ENCODE measurements at regions not wholly inside any gene's neighbourhood (a gene's known extent, or its start where the extent isn't known, plus 50 kb on each side); places are given as distances from the start of the nearest gene placed in this dataset.

- no peak overlapping the region for H3K4me3 ChIP-seq (ENCODE audit: low read depth, low read length)
- TF ChIP-seq CTCF (IDR thresholded peaks at IDR 0.05; ENCODE audit: borderline replicate concordance, insufficient read depth, low read depth, low read length) = no peak
These were observed 640.7 kb downstream of the BCOR start for GRCh38 chrX:39456894-39457604.

DNA sequence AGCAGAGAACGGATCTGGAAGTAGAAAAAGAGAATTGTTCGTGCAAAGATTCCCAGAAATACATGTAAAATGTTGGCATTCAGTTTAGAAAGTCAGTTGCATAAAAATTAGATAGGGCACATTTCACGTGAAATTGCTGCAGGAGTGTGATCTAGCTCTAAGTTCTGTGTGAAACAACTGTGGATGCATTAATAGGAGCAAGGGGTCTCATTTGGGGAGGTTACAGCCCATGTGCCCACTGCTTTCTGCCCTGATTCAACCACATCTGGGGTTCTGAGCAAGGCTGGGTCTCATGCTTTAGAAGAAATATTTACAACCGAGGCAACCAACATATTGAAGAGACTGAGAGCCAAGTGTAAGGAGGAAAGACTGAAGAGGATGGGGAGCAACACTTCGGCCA, 639.0 kb downstream of the BCOR start:
- no peak overlapping the region for H3K4me3 ChIP-seq (ENCODE audit: low read depth, low read length)
- TF ChIP-seq CTCF (IDR thresholded peaks at IDR 0.05; ENCODE audit: borderline replicate concordance, insufficient read depth, low read depth, low read length) = no peak

DNA sequence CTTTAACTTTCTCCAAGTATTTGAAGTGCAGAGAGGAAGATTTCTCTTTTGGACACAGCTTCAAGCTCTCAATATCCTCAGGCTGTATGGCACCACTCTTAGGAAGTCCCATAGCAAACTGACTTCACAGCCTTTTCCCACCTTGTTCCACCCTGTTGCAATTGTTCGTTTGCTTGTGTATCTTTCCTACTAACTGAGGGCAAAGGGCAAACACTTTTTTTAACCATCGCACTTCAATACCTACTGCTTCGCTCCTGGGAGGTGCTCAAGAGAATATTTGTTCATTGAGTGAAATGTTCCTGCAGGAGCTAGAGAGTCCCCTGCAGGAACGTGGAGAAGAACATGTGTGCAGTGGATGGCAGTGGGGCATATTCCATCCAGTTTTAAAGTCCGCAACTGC, 638.6 kb downstream of the BCOR start:
- H3K4me3 ChIP-seq (ENCODE audit: low read depth, low read length) = no peak overlapping the region
- TF ChIP-seq CTCF (IDR thresholded peaks at IDR 0.05; ENCODE audit: borderline replicate concordance, insufficient read depth, low read depth, low read length) = no peak

DNA sequence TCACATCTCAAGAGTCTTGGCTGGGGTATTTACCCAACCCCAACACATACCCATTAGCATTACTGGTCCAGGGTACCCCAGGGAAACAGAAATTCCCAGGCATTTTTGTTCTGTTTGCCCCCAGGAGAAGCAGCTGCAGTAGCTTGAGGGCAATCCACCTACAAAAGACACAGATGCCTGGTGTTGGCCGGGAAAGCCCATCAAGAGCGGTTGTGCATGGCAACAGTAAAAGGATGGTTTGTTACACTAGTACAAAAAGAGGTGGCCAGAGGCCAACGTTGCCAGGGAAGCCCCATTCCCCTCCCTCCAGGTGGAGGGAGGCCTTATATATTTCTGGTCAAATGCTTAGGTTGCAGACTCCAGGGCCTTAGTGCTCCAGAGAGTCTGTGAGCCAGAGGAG, 637.8 kb downstream of the BCOR start:
- H3K4me3 ChIP-seq (ENCODE audit: low read depth, low read length) = no peak overlapping the region
- no peak for TF ChIP-seq CTCF (IDR thresholded peaks at IDR 0.05; ENCODE audit: borderline replicate concordance, insufficient read depth, low read depth, low read length)

DNA sequence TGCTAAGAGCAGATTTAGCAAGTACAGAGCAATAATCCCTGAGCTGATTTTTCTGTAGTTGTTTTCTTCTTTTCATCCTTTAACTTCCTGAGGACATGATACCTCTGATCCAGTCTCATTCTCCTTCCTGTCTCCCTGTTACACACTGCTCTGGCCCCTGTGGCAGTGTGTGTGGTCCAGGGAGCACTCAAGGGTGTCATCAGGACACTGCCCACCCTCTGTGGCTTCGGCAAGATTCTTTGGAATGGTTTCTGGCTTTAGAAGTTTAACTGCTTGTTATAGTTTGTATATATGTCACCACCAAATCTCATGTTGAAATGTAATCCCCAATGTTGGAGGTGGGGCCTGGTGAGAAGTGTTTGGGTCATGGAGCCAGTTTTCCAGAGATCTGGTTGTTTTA, 637.3 kb downstream of the BCOR start:
- no peak overlapping the region for H3K4me3 ChIP-seq (ENCODE audit: low read depth, low read length)
- TF ChIP-seq CTCF (IDR thresholded peaks at IDR 0.05; ENCODE audit: borderline replicate concordance, insufficient read depth, low read depth, low read length) = no peak

DNA sequence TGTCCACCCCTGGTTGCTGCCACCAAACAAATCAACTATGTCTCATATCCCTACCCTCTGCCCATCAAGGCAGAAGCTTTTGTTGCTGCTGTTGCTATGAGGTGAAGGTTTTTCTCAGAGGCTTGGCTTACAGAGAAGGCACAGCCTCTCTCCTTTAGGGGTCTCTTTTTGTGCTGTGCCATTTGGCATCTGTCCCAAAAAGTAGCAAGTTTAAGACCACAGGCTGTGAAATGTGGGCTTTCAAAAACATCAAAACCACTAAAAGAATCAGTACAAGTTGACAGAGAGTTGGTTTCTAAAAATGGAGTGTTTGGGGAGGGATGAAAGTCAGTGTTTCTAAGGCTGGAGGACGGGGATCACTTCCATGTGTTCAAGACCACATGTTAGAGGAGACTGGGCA, 634.9 kb downstream of the BCOR start:
- no peak overlapping the region for H3K4me3 ChIP-seq (ENCODE audit: low read depth, low read length)
- TF ChIP-seq CTCF (IDR thresholded peaks at IDR 0.05; ENCODE audit: borderline replicate concordance, insufficient read depth, low read depth, low read length) = no peak

GRCh38 chrX:39464253-39464652, 633.5 kb downstream of the BCOR start:
- no peak for TF ChIP-seq CTCF (IDR thresholded peaks at IDR 0.05; ENCODE audit: borderline replicate concordance, insufficient read depth, low read depth, low read length)
- no peak overlapping the region for H3K4me3 ChIP-seq (ENCODE audit: low read depth, low read length)

Data from GM12875 (cell line).